Progenitor cell of endocrine pancreas (in vitro differentiated cells): ENCODE measurements at regions not wholly inside any gene's neighbourhood (a gene's known extent, or its start where the extent isn't known, plus 50 kb on each side); places are given as distances from the start of the nearest gene placed in this dataset.
A peak's percentile ranks its signal among the peaks of the same experiment; 100 is the strongest.

ENCODE experiments used
- DNase-seq: peaks from one replicate; pipeline ENCODE4 v3.0.0; 2021; ENCODE audit warnings: low spot score; ENCODE audit not compliant: unreplicated experiment
- H3K27ac Mint-ChIP-seq: 2 replicates; pipeline ENCODE4 v1.8.0; 2021; ENCODE audit warnings: mild to moderate bottlenecking, moderate library complexity, mixed read lengths
- H3K27me3 Mint-ChIP-seq: 2 replicates; pipeline ENCODE4 v1.8.0; 2021; ENCODE audit warnings: mixed read lengths
- H3K36me3 Mint-ChIP-seq: 2 replicates; pipeline ENCODE4 v1.8.0; 2022; ENCODE audit warnings: mixed read lengths; ENCODE audit not compliant: insufficient read depth
- H3K4me1 Mint-ChIP-seq: 2 replicates; pipeline ENCODE4 v1.8.0; 2021; ENCODE audit warnings: low read depth, mixed read lengths
- H3K4me3 Mint-ChIP-seq: 2 replicates; pipeline ENCODE4 v1.8.0; 2021; ENCODE audit warnings: low read depth, mild to moderate bottlenecking, moderate library complexity, mixed read lengths
- H3K9me3 Mint-ChIP-seq: 2 replicates; pipeline ENCODE4 v1.8.0; 2021; ENCODE audit warnings: low read depth, mixed read lengths
- CTCF ChIP-seq: fragments of 200-600 bp; sonication (generic); IDR thresholded peaks from one replicate; pipeline ENCODE4 v1.5.0; 2021; ENCODE audit warnings: antibody characterized with exemption, mild to moderate bottlenecking; ENCODE audit not compliant: unreplicated experiment

GRCh38 chrX:3167771-3168170 lies 126.5 kb downstream of the ARSF start:
- Mint-ChIP-seq H3K9me3 (peaks cover 6% of the 10 kb centered on the region), H3K27ac (no peak overlapping the region), H3K4me1 (peaks cover 15% of the 10 kb centered on the region), H3K36me3 (no peaks in the 10 kb centered on the region), H3K27me3 (no peaks in the 10 kb centered on the region), H3K4me3 (no peak overlapping the region)
- DNase-seq: no peak
- TF ChIP-seq CTCF: no peak

GRCh38 chrX:3166670-3167455 lies 125.6 kb downstream of the ARSF start:
- H3K4me1 Mint-ChIP-seq: peaks cover 15% of the 10 kb centered on the region
- H3K36me3 Mint-ChIP-seq: no peaks in the 10 kb centered on the region
- peaks cover 6% of the 10 kb centered on the region for H3K9me3 Mint-ChIP-seq
- no peaks in the 10 kb centered on the region for H3K27me3 Mint-ChIP-seq
- no peak for DNase-seq
- H3K4me3 Mint-ChIP-seq: no peak overlapping the region
- peak overlapping the region; percentile 89 for H3K27ac Mint-ChIP-seq
- no peak for TF ChIP-seq CTCF

GRCh38 chrX:3165808-3166207 lies 124.5 kb downstream of the ARSF start:
- Mint-ChIP-seq H3K4me3 (no peak overlapping the region), H3K27ac (peak overlapping the region; percentile 26), H3K36me3 (no peaks in the 10 kb centered on the region), H3K9me3 (peaks cover 6% of the 10 kb centered on the region), H3K4me1 (peaks cover 22% of the 10 kb centered on the region), H3K27me3 (no peaks in the 10 kb centered on the region)
- DNase-seq: no peak
- TF ChIP-seq CTCF: no peak
